ENCODE measurements at regions not wholly inside any gene's neighbourhood (a gene's known extent, or its start where the extent isn't known, plus 50 kb on each side); places are given as distances from the start of the nearest gene placed in this dataset.

DNA sequence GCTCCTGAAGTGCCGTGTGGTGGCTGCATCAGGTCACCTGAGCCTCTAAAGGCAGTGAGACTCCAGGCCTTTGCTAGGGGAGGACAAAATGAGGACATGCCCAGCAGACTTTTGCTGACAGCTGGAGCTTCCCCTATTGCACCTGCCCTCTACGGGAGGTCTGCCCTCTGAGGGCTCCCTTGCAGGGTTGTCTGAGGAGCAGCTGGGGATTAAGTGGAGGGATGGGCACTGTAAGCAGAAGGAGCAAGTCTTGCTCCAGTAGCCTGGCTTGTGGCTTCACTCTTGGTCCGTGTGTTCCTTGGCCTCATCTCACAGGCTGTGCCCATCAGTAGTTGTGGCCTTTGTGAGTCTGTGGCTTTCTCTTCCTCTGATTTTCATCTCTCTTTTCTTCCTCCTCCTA lies 66.9 kb upstream of the NRXN3 start:
- no peak overlapping the region for H3K4me3 Mint-ChIP-seq
- H3K27ac Mint-ChIP-seq: no peak overlapping the region
- TF ChIP-seq, protein P1, sequence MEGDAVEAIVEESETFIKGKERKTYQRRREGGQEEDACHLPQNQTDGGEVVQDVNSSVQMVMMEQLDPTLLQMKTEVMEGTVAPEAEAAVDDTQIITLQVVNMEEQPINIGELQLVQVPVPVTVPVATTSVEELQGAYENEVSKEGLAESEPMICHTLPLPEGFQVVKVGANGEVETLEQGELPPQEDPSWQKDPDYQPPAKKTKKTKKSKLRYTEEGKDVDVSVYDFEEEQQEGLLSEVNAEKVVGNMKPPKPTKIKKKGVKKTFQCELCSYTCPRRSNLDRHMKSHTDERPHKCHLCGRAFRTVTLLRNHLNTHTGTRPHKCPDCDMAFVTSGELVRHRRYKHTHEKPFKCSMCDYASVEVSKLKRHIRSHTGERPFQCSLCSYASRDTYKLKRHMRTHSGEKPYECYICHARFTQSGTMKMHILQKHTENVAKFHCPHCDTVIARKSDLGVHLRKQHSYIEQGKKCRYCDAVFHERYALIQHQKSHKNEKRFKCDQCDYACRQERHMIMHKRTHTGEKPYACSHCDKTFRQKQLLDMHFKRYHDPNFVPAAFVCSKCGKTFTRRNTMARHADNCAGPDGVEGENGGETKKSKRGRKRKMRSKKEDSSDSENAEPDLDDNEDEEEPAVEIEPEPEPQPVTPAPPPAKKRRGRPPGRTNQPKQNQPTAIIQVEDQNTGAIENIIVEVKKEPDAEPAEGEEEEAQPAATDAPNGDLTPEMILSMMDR (conservative IDR thresholded peaks at IDR 0.05): no peak

GRCh38 chr14:78104160-78104559 lies 66.0 kb upstream of the NRXN3 start:
- TF ChIP-seq, protein P1 (conservative IDR thresholded peaks at IDR 0.05): no peak
- DNase-seq (ENCODE audit: extremely low spot score, unreplicated experiment): no peak
- Mint-ChIP-seq H3K27me3 (peaks cover 17% of the 10 kb centered on the region), H3K27ac (no peak overlapping the region), H3K9me3 (no peaks in the 10 kb centered on the region), H3K4me1 (ENCODE audit: unreplicated experiment) (no peaks in the 10 kb centered on the region), H3K4me3 (no peak overlapping the region), H3K36me3 (no peaks in the 10 kb centered on the region)

More for the DNA sequence above, 66.9 kb upstream of the NRXN3 start:
- H3K9me3 Mint-ChIP-seq: no peaks in the 10 kb centered on the region
- DNase-seq (ENCODE audit: extremely low spot score, unreplicated experiment): no peak
- H3K36me3 Mint-ChIP-seq: no peaks in the 10 kb centered on the region
- no peaks in the 10 kb centered on the region for H3K4me1 Mint-ChIP-seq (ENCODE audit: unreplicated experiment)
- peaks cover 17% of the 10 kb centered on the region for H3K27me3 Mint-ChIP-seq

GRCh38 chr14:78104655-78105054 lies 65.5 kb upstream of the NRXN3 start:
- Mint-ChIP-seq H3K4me1 (ENCODE audit: unreplicated experiment) (no peaks in the 10 kb centered on the region), H3K4me3 (no peak overlapping the region), H3K36me3 (no peaks in the 10 kb centered on the region), H3K27me3 (peaks cover 17% of the 10 kb centered on the region), H3K9me3 (no peaks in the 10 kb centered on the region), H3K27ac (no peak overlapping the region)
- TF ChIP-seq, protein P1 (conservative IDR thresholded peaks at IDR 0.05): no peak
- no peak for DNase-seq (ENCODE audit: extremely low spot score, unreplicated experiment)

DNA sequence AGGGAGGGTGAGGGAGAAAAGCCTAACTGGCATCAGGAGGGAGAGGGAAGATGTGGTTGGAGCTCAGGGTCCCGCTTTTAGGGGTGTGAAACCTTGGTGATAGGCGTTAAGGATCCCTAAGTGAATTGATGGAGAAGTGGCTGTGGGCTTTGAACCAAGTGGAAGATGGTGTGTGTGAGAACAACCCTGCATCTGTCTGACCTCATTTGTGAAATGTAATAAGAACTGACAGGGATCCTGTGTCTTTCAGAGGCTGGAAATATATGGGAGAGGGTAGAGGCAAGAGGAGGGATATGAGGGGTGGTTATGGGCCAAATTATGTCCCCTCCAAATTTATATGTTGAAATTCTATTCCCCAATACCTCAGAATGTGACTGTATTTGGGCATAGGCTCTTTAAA lies 63.8 kb upstream of the NRXN3 start:
- DNase-seq (ENCODE audit: extremely low spot score, unreplicated experiment): no peak
- H3K9me3 Mint-ChIP-seq: no peaks in the 10 kb centered on the region
- H3K27me3 Mint-ChIP-seq: peaks cover 17% of the 10 kb centered on the region
- no peak overlapping the region for H3K27ac Mint-ChIP-seq
- H3K4me1 Mint-ChIP-seq (ENCODE audit: unreplicated experiment): no peaks in the 10 kb centered on the region
- H3K4me3 Mint-ChIP-seq: no peak overlapping the region
- H3K36me3 Mint-ChIP-seq: no peaks in the 10 kb centered on the region
- TF ChIP-seq, protein P1 (conservative IDR thresholded peaks at IDR 0.05): no peak

- TF ChIP-seq, protein P1 (conservative IDR thresholded peaks at IDR 0.05): no peak
- H3K4me1 Mint-ChIP-seq (ENCODE audit: unreplicated experiment): no peaks in the 10 kb centered on the region
Measured at GRCh38 chr14:78107166-78107565, 63.0 kb upstream of the NRXN3 start.

DNA sequence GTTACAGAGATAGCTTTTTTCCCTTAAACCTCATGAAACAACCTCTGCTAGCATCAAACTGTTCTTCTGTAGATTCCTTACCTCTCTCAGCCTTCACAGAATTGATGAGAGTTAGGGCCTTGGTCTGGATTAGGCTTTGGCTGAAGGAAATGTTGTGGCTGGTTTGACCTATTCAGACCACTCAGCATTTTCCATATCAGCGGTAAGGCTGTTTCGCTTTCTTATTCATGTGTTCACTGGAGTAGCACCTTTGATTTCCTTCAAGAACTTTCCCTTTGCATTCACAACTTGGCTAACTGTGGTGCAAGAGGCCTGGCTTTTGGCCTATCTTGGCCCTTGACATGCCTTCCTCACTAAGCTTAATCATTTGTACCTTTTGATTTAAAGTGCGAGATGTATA lies 50.7 kb upstream of the NRXN3 start:
- Mint-ChIP-seq H3K4me3 (no peak overlapping the region), H3K9me3 (peaks cover 4% of the 10 kb centered on the region), H3K36me3 (no peaks in the 10 kb centered on the region), H3K27ac (no peak overlapping the region), H3K4me1 (ENCODE audit: unreplicated experiment) (no peaks in the 10 kb centered on the region), H3K27me3 (peaks cover 4% of the 10 kb centered on the region)
- TF ChIP-seq, protein P1 (conservative IDR thresholded peaks at IDR 0.05): no peak
- DNase-seq (ENCODE audit: extremely low spot score, unreplicated experiment): no peak

More at GRCh38 chr14:78107166-78107565, 63.0 kb upstream of the NRXN3 start:
- DNase-seq (ENCODE audit: extremely low spot score, unreplicated experiment): no peak
- Mint-ChIP-seq H3K27me3 (peaks cover 17% of the 10 kb centered on the region), H3K27ac (no peak overlapping the region), H3K4me3 (no peak overlapping the region), H3K36me3 (no peaks in the 10 kb centered on the region), H3K9me3 (no peaks in the 10 kb centered on the region)
